Caco-2 (cell line): ENCODE measurements at regions not wholly inside any gene's neighbourhood (a gene's known extent, or its start where the extent isn't known, plus 50 kb on each side); places are given as distances from the start of the nearest gene placed in this dataset.
A peak's percentile ranks its signal among the peaks of the same experiment; 100 is the strongest.
"Not testable (repeated sequence)": the region's sequence is repeated elsewhere in the genome, so short reads cannot be mapped to it uniquely, and the experiment has no call there.

ENCODE experiments used
- BruUV-seq: library from RNA; stranded (reverse); fragments of 400-500 nt; replicated peaks from 2 replicates; lab custom pipeline; 2021; lab: Mats Ljungman, UMichigan
- CTCF ChIA-PET: fragments of 300-600 bp; sonication (Branson Sonifier 250); formaldehyde crosslinking; loops from one replicate; lab custom pipeline; 2022; ENCODE audit warnings: antibody characterized with exemption; lab: Charles Lee
- POLR2A ChIA-PET: fragments of 300-600 bp; sonication (Branson Sonifier 250); formaldehyde crosslinking; loops from one replicate; lab custom pipeline; 2022; ENCODE audit warnings: antibody characterized with exemption; lab: Charles Lee
- DNase-seq, 2 experiments: peaks; one replicate each; pipeline versions ENCODE4 v3.0.0 to v3.0.0-alpha.2; 2020 to 2022
- H3K27me3 ChIP-seq: replicated peaks from 2 replicates; pipeline ENCODE4 v1.6.0; 2011; ENCODE audit warnings: low read length; ENCODE audit not compliant: control insufficient read depth, insufficient read depth
- H3K36me3 ChIP-seq: 2 replicates; pipeline ENCODE4 v1.5.1; 2011; ENCODE audit warnings: low read length; ENCODE audit not compliant: control insufficient read depth, insufficient read depth
- H3K4me1 ChIP-seq: fragments of 250-450 bp; sonication (Bioruptor Pico); 2 replicates; pipeline ENCODE4 v1.5.1; 2020; ENCODE audit warnings: mild to moderate bottlenecking
- H3K4me3 ChIP-seq: 2 replicates; pipeline ENCODE4 v1.5.1; 2011; ENCODE audit warnings: low read depth, mild to moderate bottlenecking, control low read depth, low read length
- H3K9me3 ChIP-seq: fragments of 250-450 bp; sonication (Bioruptor Pico); 2 replicates; pipeline ENCODE4 v1.5.1; 2020; ENCODE audit warnings: mild to moderate bottlenecking, moderate library complexity
- H3K27ac Mint-ChIP-seq: one replicate; pipeline ENCODE4 v1.8.0; 2022; ENCODE audit warnings: mixed read lengths; ENCODE audit not compliant: unreplicated experiment
- H3K27me3 Mint-ChIP-seq: one replicate; pipeline ENCODE4 v1.8.0; 2022; ENCODE audit warnings: mixed read lengths; ENCODE audit not compliant: insufficient read depth, unreplicated experiment
- H3K36me3 Mint-ChIP-seq: one replicate; pipeline ENCODE4 v1.8.0; 2022; ENCODE audit warnings: mild to moderate bottlenecking, mixed read lengths; ENCODE audit not compliant: insufficient read depth, unreplicated experiment
- H3K4me1 Mint-ChIP-seq: one replicate; pipeline ENCODE4 v1.8.0; 2022; ENCODE audit warnings: low read depth, mixed read lengths; ENCODE audit not compliant: unreplicated experiment
- H3K4me3 Mint-ChIP-seq: one replicate; pipeline ENCODE4 v1.8.0; 2022; ENCODE audit warnings: mild to moderate bottlenecking, moderate library complexity, mixed read lengths; ENCODE audit not compliant: unreplicated experiment
- H3K9me3 Mint-ChIP-seq: one replicate; pipeline ENCODE4 v1.8.0; 2022; ENCODE audit warnings: mixed read lengths; ENCODE audit not compliant: unreplicated experiment
- CTCF ChIP-seq, 2 experiments: fragments of 200-600 bp in 1 of 2; IDR thresholded peaks; 1 replicate in 1 of 2; 2 replicates in 1 of 2; pipeline versions ENCODE4 v1.5.1 to v1.8.0; 2011 to 2022; ENCODE audit warnings: antibody characterized with exemption in 1 of 2, control low read depth in 1 of 2, inconsistent platforms in 1 of 2, low read depth in 1 of 2, low read length in 1 of 2, mild to moderate bottlenecking in 1 of 2, moderate library complexity in 1 of 2; ENCODE audit not compliant: insufficient read depth in 1 of 2, severe bottlenecking in 1 of 2, unreplicated experiment in 1 of 2
- intact Hi-C: fragments of 100-400 bp; cut with micrococcal nuclease; formaldehyde crosslinking; loops from one replicate; pipeline ENCODE4 v1.10.0; 2022; ENCODE audit not compliant: unreplicated experiment

GRCh38 chr3:86413645-86414044, 577.3 kb downstream of the VGLL3 start:
- no peak overlapping the region for H3K4me3 Mint-ChIP-seq
- Histone ChIP-seq H3K9me3 (no peaks in the 10 kb centered on the region), H3K27me3 (no peaks in the 10 kb centered on the region), H3K4me1 (no peaks in the 10 kb centered on the region), H3K4me3 (no peak overlapping the region), H3K36me3 (no peaks in the 10 kb centered on the region)
- no peak for TF ChIP-seq CTCF (IDR thresholded peaks at IDR 0.05; ENCODE audit: insufficient read depth in 1 of 2, low read depth in 1 of 2, low read length in 1 of 2, severe bottlenecking in 1 of 2, unreplicated experiment in 1 of 2)
- CTCF ChIA-PET: no interaction called here
- intact Hi-C loops: no loop called here
- H3K36me3 Mint-ChIP-seq: no peaks in the 10 kb centered on the region
- POLR2A ChIA-PET: no interaction called here
- BruUV-seq: no TSS peak
- H3K9me3 Mint-ChIP-seq: no peaks in the 10 kb centered on the region
- H3K27me3 Mint-ChIP-seq: peaks cover 5% of the 10 kb centered on the region
- no peaks in the 10 kb centered on the region for H3K4me1 Mint-ChIP-seq
- no peak for DNase-seq
- no peak overlapping the region for H3K27ac Mint-ChIP-seq

- no peak for TF ChIP-seq CTCF (IDR thresholded peaks at IDR 0.05; ENCODE audit: insufficient read depth in 1 of 2, low read depth in 1 of 2, low read length in 1 of 2, severe bottlenecking in 1 of 2, unreplicated experiment in 1 of 2)
- DNase-seq: no peak
- no peaks in the 10 kb centered on the region for H3K9me3 Mint-ChIP-seq
- Histone ChIP-seq H3K27me3 (no peaks in the 10 kb centered on the region), H3K4me1 (no peaks in the 10 kb centered on the region), H3K36me3 (no peaks in the 10 kb centered on the region), H3K9me3 (no peaks in the 10 kb centered on the region), H3K4me3 (no peak overlapping the region)
- intact Hi-C loops: no loop called here
- ChIA-PET POLR2A (no interaction called here), CTCF (no interaction called here)
- H3K27ac Mint-ChIP-seq: no peak overlapping the region
- no peaks in the 10 kb centered on the region for H3K4me1 Mint-ChIP-seq
- no TSS peak for BruUV-seq
- H3K4me3 Mint-ChIP-seq: no peak overlapping the region
- peaks cover 2% of the 10 kb centered on the region for H3K27me3 Mint-ChIP-seq
- no peaks in the 10 kb centered on the region for H3K36me3 Mint-ChIP-seq
Measured at GRCh38 chr3:86410587-86410986, 580.4 kb downstream of the VGLL3 start.

- intact Hi-C loops: loop anchor here (1.0 kb wide), 1 partner anchor 568 kb away; no protein-coding TSS in a partner anchor
- H3K4me3 ChIP-seq, POLR2A ChIA-PET, BruUV-seq, H3K9me3 Mint-ChIP-seq, CTCF ChIA-PET, H3K4me3 Mint-ChIP-seq, H3K27ac Mint-ChIP-seq, H3K9me3 ChIP-seq, H3K4me1 ChIP-seq, H3K36me3 Mint-ChIP-seq, DNase-seq, H3K27me3 ChIP-seq, H3K36me3 ChIP-seq, H3K4me1 Mint-ChIP-seq: not testable (repeated sequence)
- peaks cover 10% of the 10 kb centered on the region for H3K27me3 Mint-ChIP-seq
Measured at GRCh38 chr3:86389759-86390158, 601.2 kb downstream of the VGLL3 start.

- no peaks in the 10 kb centered on the region for H3K36me3 ChIP-seq
- BruUV-seq: no TSS peak
- no peak overlapping the region for H3K4me3 ChIP-seq
- H3K9me3 Mint-ChIP-seq: no peaks in the 10 kb centered on the region
- ChIA-PET POLR2A (no interaction called here), CTCF (no interaction called here)
- no peak overlapping the region for H3K4me3 Mint-ChIP-seq
- DNase-seq: peak; percentile 19 to 29
- H3K27ac Mint-ChIP-seq: no peak overlapping the region
- TF ChIP-seq CTCF (IDR thresholded peaks at IDR 0.05; ENCODE audit: insufficient read depth in 1 of 2, low read depth in 1 of 2, low read length in 1 of 2, severe bottlenecking in 1 of 2, unreplicated experiment in 1 of 2): peak; percentile 44 to 54
- intact Hi-C loops: loop anchor here (1.0 kb wide), 1 partner anchor 568 kb away; no protein-coding TSS in a partner anchor
- H3K27me3 ChIP-seq: no peaks in the 10 kb centered on the region
- peaks cover 10% of the 10 kb centered on the region for H3K27me3 Mint-ChIP-seq
- no peaks in the 10 kb centered on the region for H3K4me1 Mint-ChIP-seq
- no peaks in the 10 kb centered on the region; the same call in 1 of the 2 replicates for H3K9me3 ChIP-seq
- H3K36me3 Mint-ChIP-seq: no peaks in the 10 kb centered on the region
- H3K4me1 ChIP-seq: no peaks in the 10 kb centered on the region
Measured at GRCh38 chr3:86388820-86389219, 602.1 kb downstream of the VGLL3 start.
